Adrenal gland (tissue), 9 donors: ENCODE measurements at regions not wholly inside any gene's neighbourhood (a gene's known extent, or its start where the extent isn't known, plus 50 kb on each side); places are given as distances from the start of the nearest gene placed in this dataset.

Experiments
- DNase-seq, 7 donors: peaks; one replicate each; pipeline ENCODE4 v3.0.0-alpha.2; 2019 to 2020
- H3K27ac ChIP-seq, 5 donors: fragments of 200-600 bp; sonication (generic) in 4 of 5; 1 replicate in 3 of 5; 2 replicates in 2 of 5; pipeline versions ENCODE4 v1.5.1 to v1.8.0; 2016 to 2020; ENCODE audit warnings: mild to moderate bottlenecking in 1 of 5
- H3K27me3 ChIP-seq: fragments of 200-600 bp; 2 replicates; pipeline ENCODE4 v1.8.0; 2021
- H3K36me3 ChIP-seq, 2 donors: fragments of 200-600 bp; replicated peaks in 1 of 2; 1 replicate in 1 of 2; 2 replicates in 1 of 2; pipeline versions ENCODE4 v1.5.1 to v1.8.0; 2018 to 2022
- H3K4me1 ChIP-seq, 2 donors: fragments of 200-600 bp; replicated peaks in 1 of 2; 1 replicate in 1 of 2; 2 replicates in 1 of 2; pipeline versions ENCODE4 v1.5.1 to v1.8.0; 2018 to 2021
- H3K4me3 ChIP-seq, 4 donors: fragments of 200-600 bp; sonication (generic) in 3 of 4; one replicate each; pipeline ENCODE4 v1.5.1; 2016 to 2018
- H3K9me3 ChIP-seq, 3 donors: fragments of 200-600 bp; sonication (generic) in 1 of 3; replicated peaks in 1 of 3; 1 replicate in 2 of 3; 2 replicates in 1 of 3; pipeline versions ENCODE4 v1.5.1 to v1.8.0; 2016 to 2021
- CTCF ChIP-seq, 6 experiments: fragments of 450-650 bp in 4 of 6; fragments of 200-600 bp in 2 of 6; sonication (generic) in 1 of 6; IDR thresholded peaks; 1 replicate in 5 of 6; 2 replicates in 1 of 6; pipeline versions ENCODE4 v1.5.1 to v1.8.0; 2016 to 2021; ENCODE audit warnings: antibody characterized with exemption in 6 of 6, mild to moderate bottlenecking in 2 of 6, moderate library complexity in 1 of 6
- POLR2A ChIP-seq, 2 donors: fragments of 450-650 bp; IDR thresholded peaks; one replicate each; pipeline ENCODE4 v1.6.1; 2017; ENCODE audit warnings: antibody characterized with exemption in 2 of 2, mild to moderate bottlenecking in 2 of 2, moderate library complexity in 1 of 2
- WGBS, 4 donors: extraction: QIAGEN DNeasy Blood & Tissue Kit in 2 of 4; methylation state at CpG; one replicate each; pipeline versions ENCODE4 v1.1.5 to v1.1.7; 2013 to 2017; 5-methylcytosine and 5-hydroxymethylcytosine counted together
- intact Hi-C, 2 donors: fragments of 100-400 bp; cut with DNase I; formaldehyde crosslinking; loops; one replicate each; pipeline versions ENCODE4 v1.14.1 to v1.15.0; 2022 to 2023
- donor health status: healthy with polysubstance abuse.
- donor health status: Bipolar disorder and iron deficiency.
- donor health status: DM: yes; HTN: yes; CAD: no.
- donor health status: DM: no; HTN: no; CAD: no.
- donor health status: DM: no; HTN: no; CAD: no.

- Histone ChIP-seq H3K27ac (no peak overlapping the region), H3K27me3 (no peaks in the 10 kb centered on the region), H3K9me3 (no peaks in the 10 kb centered on the region), H3K36me3 (no peaks in the 10 kb centered on the region), H3K4me3 (no peak overlapping the region), H3K4me1 (no peaks in the 10 kb centered on the region)
- DNase-seq = no peak
- intact Hi-C loops = no loop called here
- 58 to 90% (median 79%) methylated on average over 3 of the region's 3 CpGs for WGBS, 4 donors
- TF ChIP-seq CTCF (IDR thresholded peaks at IDR 0.05) (no peak), POLR2A (IDR thresholded peaks at IDR 0.05) (no peak)
Measured at GRCh38 chr10:53606981-53607380, 834.4 kb upstream of the MBL2 start.

- Histone ChIP-seq H3K27ac (no peak overlapping the region), H3K4me3 (no peak overlapping the region), H3K9me3 (no peaks in the 10 kb centered on the region), H3K36me3 (no peaks in the 10 kb centered on the region), H3K27me3 (no peaks in the 10 kb centered on the region), H3K4me1 (no peaks in the 10 kb centered on the region)
- DNase-seq = peak in 1 of 7 donors; percentile 2
- WGBS, 4 donors = 14 to 16% (median 15%) methylated on average over 11 of the region's 11 CpGs
- TF ChIP-seq POLR2A (IDR thresholded peaks at IDR 0.05) = no peak
- TF ChIP-seq CTCF (IDR thresholded peaks at IDR 0.05) = peak; percentile 58 to 82 (median 68)
- intact Hi-C loops = no loop called here
Measured at GRCh38 chr10:53601260-53601875, 828.8 kb upstream of the MBL2 start.

GRCh38 chr10:53598914-53599313 is 826.3 kb upstream of the MBL2 start:
- Histone ChIP-seq H3K27me3 (no peaks in the 10 kb centered on the region), H3K9me3 (no peaks in the 10 kb centered on the region), H3K36me3 (no peaks in the 10 kb centered on the region), H3K27ac (no peak overlapping the region), H3K4me3 (no peak overlapping the region), H3K4me1 (no peaks in the 10 kb centered on the region)
- no peak for DNase-seq
- intact Hi-C loops = no loop called here
- 70 to 88% (median 83%) methylated on average over 2 of the region's 2 CpGs for WGBS, 4 donors
- TF ChIP-seq POLR2A (IDR thresholded peaks at IDR 0.05) = no peak
- no peak for TF ChIP-seq CTCF (IDR thresholded peaks at IDR 0.05)

- no peak for TF ChIP-seq POLR2A (IDR thresholded peaks at IDR 0.05)
- no peak for TF ChIP-seq CTCF (IDR thresholded peaks at IDR 0.05)
- no peaks in the 10 kb centered on the region for H3K36me3 ChIP-seq
- no peaks in the 10 kb centered on the region for H3K9me3 ChIP-seq
- no peaks in the 10 kb centered on the region for H3K27me3 ChIP-seq
- whole genome bisulfite sequencing, 4 donors = 64 to 73% (median 68%) methylated on average over 2 of the region's 2 CpGs
- H3K27ac ChIP-seq = no peak overlapping the region
- DNase-seq = no peak
- no peak overlapping the region for H3K4me3 ChIP-seq
- intact Hi-C loops = no loop called here
- H3K4me1 ChIP-seq = no peaks in the 10 kb centered on the region
Measured at GRCh38 chr10:53597835-53598251, 825.3 kb upstream of the MBL2 start.
